RWPE1 (cell line): ENCODE measurements at regions not wholly inside any gene's neighbourhood (a gene's known extent, or its start where the extent isn't known, plus 50 kb on each side); places are given as distances from the start of the nearest gene placed in this dataset.

Experiments used
- CTCF ChIA-PET: fragments of 350-600 bp; sonication (Branson Sonifier 250); formaldehyde crosslinking; extraction: SDS; loops from one replicate; lab custom pipeline; 2021; lab: Yijun Ruan, JAX
- POLR2A ChIA-PET: fragments of 400-600 bp; formaldehyde crosslinking; extraction: SDS; loops from one replicate; lab custom pipeline; 2020; ENCODE audit warnings: antibody characterized with exemption; ENCODE audit not compliant: low non-redundant PET; lab: Yijun Ruan, JAX
- DNase-seq: peaks from one replicate; pipeline ENCODE4 v3.0.0; 2012; ENCODE audit warnings: low spot score
- H3K27ac ChIP-seq: fragments of 450-650 bp; 2 replicates; pipeline ENCODE4 v1.5.1; 2017
- TF ChIP-seq, protein P1 (sequence below): fragments of 450-650 bp; conservative IDR thresholded peaks from 2 replicates; pipeline ENCODE4 v1.5.1; 2017; ENCODE audit warnings: low read depth, mild to moderate bottlenecking

DNA sequence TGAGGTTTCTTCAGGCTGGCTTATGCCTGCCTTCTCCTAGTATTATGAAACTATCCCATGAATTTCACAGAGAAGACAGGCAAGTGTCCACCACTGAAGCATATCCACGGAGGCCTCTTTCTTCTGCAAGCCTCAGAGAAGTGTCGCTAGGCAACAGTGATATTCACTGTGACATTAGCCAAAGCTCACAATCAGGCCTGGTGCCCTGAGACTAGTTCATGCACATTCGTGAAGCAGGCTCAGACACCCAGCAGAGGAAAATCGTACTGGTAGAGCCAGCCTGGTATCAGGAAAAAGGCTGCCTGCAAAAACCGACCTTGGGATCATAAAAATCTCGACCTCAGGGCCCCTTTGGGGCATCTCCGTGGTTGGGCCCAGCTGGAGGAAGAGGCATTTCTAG lies 573.1 kb upstream of the TSPY4 start:
- H3K27ac ChIP-seq, result no peak overlapping the region
- CTCF ChIA-PET, result no interaction called here
- no peak for DNase-seq
- POLR2A ChIA-PET, result no interaction called here
- TF ChIP-seq, protein P1, sequence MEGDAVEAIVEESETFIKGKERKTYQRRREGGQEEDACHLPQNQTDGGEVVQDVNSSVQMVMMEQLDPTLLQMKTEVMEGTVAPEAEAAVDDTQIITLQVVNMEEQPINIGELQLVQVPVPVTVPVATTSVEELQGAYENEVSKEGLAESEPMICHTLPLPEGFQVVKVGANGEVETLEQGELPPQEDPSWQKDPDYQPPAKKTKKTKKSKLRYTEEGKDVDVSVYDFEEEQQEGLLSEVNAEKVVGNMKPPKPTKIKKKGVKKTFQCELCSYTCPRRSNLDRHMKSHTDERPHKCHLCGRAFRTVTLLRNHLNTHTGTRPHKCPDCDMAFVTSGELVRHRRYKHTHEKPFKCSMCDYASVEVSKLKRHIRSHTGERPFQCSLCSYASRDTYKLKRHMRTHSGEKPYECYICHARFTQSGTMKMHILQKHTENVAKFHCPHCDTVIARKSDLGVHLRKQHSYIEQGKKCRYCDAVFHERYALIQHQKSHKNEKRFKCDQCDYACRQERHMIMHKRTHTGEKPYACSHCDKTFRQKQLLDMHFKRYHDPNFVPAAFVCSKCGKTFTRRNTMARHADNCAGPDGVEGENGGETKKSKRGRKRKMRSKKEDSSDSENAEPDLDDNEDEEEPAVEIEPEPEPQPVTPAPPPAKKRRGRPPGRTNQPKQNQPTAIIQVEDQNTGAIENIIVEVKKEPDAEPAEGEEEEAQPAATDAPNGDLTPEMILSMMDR, result no peak

DNA sequence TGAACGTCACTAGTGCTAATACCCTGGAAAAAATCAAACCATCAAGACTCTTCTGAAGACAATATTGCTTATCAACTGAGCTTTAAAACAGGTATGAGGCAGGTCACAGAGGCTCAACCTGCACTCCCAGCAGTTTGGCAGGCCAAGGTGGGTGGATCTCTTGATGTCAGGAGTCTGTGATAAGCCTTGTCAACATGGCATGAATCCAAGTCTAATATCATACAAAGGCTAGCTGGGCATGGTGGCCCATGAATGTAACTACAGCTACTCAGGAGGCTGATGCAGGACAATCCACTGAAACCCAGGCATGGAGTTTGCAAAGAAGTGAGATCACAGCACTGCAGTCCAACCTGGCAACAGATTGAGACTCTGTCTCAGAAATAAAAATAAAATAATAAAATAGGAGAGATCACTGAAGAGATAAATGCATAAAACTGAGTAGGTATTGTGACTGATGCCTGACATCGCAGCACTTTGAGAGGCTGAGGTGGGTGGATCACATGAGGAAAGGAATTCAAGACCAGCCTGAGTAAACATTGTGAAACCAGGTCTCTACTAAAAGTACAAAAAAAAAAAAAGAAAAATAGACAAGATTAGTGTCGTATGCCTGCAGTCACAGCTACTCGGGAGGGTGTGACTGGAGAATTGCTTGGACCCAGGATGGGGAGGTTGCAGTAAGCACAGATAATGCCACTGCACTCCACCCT lies 555.9 kb upstream of the TSPY4 start:
- POLR2A ChIA-PET, result no interaction called here
- CTCF ChIA-PET, result no interaction called here
- DNase-seq, result no peak
- TF ChIP-seq, protein P1, result no peak
- H3K27ac ChIP-seq, result no peak overlapping the region

DNA sequence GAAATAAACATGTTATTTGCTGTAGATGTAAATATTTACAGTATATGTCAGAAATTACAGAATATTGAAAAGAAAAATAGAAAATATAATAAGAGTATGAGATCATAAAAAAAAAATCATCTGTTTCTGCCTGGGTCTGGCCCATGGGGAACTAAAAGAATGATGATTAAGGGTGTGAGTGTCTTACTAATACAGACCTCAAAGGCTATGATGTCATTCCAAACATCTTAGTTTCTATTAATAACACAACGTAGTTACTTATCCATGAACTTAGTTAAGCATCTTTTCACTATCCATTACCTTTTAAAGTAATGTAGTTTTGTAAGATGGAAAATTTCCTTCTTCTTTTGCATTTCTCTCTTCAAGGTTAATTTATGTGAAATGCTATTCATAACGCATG lies 542.7 kb upstream of the TSPY4 start:
- no peak overlapping the region for H3K27ac ChIP-seq
- DNase-seq, result no peak
- ChIA-PET POLR2A (no interaction called here), CTCF (no interaction called here)
- TF ChIP-seq, protein P1, result no peak

DNA sequence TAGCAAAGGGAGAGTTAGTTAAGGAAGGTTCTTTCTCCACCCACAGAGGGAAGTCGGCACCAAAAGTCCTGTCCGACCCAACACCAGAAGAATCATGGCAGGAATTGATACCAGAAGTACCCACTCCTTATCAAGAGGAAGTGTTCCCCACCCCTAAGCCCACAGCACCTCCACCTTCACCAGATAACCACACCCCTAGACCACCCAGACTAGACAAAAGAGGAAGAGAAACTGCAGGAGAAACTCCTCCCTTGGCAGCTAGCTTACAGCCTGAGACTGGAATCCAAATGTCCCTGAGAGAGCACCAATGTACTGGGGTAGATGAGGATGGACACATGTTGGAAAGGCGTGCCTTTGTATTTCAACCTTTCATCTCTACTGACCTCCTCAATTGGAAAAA lies 532.9 kb upstream of the TSPY4 start:
- H3K27ac ChIP-seq, result no peak overlapping the region
- ChIA-PET CTCF (no interaction called here), POLR2A (no interaction called here)
- TF ChIP-seq, protein P1, result no peak
- no peak for DNase-seq

DNA sequence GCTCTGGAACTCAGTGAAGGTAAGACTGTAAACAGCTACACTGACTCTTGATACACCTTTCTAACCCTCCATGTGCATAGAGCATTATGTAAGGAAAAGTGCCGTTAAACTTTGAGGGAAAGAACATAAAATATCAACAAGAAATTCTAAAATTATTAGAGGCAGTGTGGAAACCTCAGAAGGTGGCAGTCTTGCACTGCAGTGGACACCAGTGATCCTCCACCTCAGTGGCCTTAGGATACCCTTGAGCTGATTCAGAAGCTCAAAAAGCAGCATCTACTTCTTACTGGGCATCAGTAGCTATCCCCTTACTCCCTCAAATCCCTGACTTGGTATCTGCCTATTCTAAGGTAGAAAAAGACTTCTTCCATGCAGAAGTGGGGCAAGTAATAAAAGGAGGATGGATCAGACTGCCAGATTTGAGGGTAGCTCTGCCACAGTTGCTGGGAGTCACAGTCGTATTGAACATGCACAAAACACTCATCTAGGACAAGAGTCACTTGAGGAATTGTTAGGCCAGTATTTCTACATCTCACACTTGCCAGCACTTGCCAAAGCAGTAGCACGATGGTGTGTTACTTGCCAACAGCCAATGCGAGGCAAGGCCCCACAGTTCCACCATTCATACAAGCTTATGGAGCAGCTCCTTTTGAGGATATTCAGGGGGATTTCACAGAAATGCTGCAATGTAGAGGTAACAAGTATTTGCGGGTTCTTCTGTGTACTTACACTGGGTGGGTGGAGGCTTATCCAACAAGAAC lies 529.4 kb upstream of the TSPY4 start:
- TF ChIP-seq, protein P1, result no peak
- ChIA-PET CTCF (no interaction called here), POLR2A (no interaction called here)
- no peak overlapping the region for H3K27ac ChIP-seq
- DNase-seq, result no peak

DNA sequence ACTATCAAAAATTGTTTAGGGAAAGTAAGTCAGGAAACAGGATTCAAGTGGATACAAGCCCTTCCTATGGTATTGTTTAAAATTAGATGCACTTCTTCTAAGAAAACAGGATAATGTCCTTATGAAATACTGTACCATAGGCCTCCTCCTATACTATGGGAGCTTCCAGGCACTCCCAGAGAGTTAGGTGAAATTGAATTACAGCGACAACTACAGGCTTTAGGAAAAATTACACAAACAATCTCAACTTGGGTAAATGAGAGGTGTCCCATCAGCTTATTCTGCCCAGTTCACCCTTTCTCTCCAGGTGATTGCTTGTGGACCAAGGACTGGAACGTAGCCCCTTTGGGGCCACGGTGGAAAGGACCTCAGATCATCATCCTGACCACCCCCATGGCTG lies 528.7 kb upstream of the TSPY4 start:
- ChIA-PET CTCF (no interaction called here), POLR2A (no interaction called here)
- TF ChIP-seq, protein P1, result no peak
- DNase-seq, result no peak
- H3K27ac ChIP-seq, result no peak overlapping the region
